NK-92 treated with Interleukin-12 subunit alpha and Interleukin-12 subunit beta, amount 100 ng/mL, for 24 hours (cell line): ENCODE measurements at regions not wholly inside any gene's neighbourhood (a gene's known extent, or its start where the extent isn't known, plus 50 kb on each side); places are given as distances from the start of the nearest gene placed in this dataset.
A peak's percentile ranks its signal among the peaks of the same experiment; 100 is the strongest.
"Not testable (repeated sequence)": the region's sequence is repeated elsewhere in the genome, so short reads cannot be mapped to it uniquely, and the experiment has no call there.

Experiments
- DNase-seq: peaks from one replicate; lab custom pipeline; 2025; lab: John Stamatoyannopoulos, UW

GRCh38 chr2:49804111-49804510 is 649.8 kb upstream of the FSHR start:
- no peak for DNase-seq

- no peak for DNase-seq
These were observed 647.7 kb upstream of the FSHR start for GRCh38 chr2:49801898-49802450.

DNA sequence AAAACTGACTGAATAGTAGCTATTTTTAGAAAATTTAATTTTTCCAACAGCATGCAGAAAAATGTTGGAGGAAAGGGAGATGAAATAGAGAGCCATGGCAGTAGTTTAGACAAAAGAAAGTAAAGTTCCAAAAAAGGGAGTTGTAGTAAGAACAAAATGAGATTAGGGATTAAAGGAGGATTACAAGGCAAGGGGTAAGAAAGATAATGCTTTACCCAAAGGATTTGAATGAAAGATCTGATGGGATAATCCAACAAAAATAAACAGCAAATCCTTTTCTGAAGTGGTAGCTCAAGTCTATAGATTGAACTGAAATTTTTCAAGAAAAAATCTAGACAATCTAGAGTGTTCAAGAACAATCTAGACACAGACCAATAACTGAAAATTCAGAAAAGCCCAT is 644.3 kb upstream of the FSHR start:
- DNase-seq: no peak

DNA sequence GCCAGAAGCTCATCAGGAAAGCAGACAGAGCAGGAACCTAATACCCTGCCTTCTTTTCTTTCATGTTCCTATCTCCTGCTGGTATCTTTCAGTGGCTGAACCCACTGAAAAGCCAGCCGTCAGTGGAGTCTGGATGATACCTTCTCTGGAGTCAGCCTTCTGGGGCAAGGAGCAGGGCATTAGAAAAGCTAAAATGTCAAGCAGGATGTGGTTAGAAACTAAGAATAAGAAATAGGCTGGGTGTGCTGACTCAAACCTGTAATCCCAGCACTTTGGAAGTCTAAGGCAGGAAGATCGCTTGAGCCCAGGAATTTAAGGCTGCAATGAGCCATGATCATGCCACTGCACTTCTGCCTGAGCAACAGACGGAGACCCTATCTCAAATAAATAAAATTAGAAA is 642.0 kb upstream of the FSHR start:
- no peak for DNase-seq

DNA sequence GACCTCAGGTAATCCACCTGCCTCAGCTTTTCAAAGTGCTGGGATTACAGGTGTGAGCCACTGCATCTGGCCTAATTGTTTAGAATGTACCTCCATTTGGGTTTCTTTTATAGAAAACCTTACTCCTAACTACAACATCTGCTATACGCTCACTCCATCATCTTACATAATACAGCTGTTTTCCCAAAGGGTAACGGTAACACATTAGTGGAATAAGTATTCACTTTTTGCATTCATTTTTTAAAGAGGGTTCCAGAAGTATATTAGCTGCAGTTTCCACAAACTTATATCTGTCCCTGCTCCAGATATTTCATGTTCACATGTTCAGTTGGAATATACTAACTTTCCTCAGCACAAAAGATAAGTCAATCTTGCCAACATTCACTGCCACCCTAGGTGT is 640.1 kb upstream of the FSHR start:
- no peak for DNase-seq

- no peak for DNase-seq
These were observed 634.0 kb upstream of the FSHR start for GRCh38 chr2:49788300-49788699.

- no peak for DNase-seq
These were observed 626.6 kb upstream of the FSHR start for GRCh38 chr2:49780949-49781348.

- no peak for DNase-seq
These were observed 618.1 kb upstream of the FSHR start for GRCh38 chr2:49772299-49772970.

DNA sequence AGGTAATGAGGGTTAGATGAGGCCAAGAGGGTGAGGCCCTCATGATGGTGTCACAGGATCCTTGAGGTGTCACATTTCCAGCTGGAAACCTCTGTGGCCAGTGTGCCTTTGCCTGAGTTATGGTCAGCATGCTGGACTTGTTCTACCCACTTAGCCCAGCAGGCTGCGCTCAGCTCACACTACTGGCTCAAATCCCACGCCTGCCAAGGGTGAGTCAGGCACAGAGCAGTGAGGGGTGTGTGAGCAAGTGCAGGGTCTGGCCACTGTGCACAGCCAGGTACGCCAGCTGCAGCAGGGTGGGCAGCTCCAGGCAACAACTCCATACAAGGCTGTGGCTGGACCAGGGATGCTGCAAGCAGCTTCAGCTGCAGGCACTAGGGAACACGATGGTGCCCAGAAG is 616.6 kb upstream of the FSHR start:
- peak; percentile 3 for DNase-seq

- DNase-seq: no peak
These were observed 613.0 kb upstream of the FSHR start for GRCh38 chr2:49767316-49767715.

DNA sequence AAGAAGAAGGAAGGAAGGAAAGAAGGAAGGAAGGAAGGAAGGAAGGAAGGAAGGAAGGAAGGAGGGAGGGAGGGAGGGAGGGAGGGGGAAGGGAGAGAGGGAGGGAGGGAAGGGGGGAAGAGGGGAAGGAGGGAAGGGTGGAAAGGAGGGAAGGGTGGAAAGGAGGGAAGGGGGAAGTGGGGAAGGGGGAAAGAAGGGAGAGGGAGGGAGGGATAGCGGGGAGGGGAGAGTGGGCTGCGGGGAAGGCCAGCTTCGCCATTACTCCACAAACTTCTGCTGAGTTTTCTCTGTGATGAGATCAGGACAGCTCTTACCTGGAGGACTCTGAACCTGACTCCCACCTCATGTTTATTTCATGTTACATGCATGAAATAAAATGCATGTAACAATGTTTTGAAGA is 601.5 kb upstream of the FSHR start:
- DNase-seq: no peak

DNA sequence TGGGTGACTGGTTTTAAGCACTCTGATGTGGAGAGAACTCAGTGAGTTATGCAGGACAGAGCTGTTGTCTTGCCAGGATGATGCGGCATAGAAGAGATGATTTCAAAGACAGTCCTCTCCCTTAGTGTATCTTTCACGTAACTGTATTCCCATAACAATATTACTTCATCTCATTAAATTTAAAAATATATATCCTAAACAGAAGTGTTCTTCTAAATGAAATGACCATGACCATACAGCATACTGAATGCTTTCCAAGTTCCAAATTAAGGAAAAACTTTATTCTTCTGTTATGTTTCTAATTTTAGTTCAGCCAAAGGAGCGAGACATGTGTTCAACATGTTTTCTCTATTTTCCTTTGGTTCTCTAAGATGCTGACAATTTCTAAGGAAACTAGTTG is 600.1 kb upstream of the FSHR start:
- no peak for DNase-seq

DNA sequence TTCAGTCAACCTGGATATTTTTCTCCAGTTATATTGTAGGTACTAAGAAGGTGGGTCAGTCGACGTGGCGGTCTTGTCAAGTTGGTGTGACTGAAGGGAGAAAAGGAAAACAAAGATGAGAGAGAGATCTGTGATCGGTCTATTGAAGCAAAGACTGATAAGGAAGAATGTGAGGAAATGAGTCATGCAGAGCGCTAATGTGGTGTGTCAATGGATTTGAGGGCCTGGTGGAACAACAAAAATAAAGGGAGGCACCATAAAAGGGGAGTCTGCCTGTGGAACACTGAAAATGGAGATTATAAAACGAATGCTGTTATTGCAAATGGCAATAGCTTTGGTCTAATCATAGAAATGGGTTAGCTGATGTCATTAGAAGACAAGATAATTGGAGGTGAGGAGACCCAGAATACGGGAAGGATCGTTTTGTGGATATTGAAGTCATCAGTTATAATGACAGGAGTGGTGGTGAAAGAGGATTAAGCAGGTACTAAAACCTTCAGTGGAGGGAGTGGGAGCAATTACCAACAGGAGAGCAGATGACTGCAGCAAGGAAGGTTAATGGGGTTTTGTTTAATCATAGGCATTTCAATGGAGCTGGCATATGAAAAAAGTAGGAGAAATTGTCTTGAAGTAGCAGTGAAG is 599.1 kb upstream of the FSHR start:
- DNase-seq: no peak

DNA sequence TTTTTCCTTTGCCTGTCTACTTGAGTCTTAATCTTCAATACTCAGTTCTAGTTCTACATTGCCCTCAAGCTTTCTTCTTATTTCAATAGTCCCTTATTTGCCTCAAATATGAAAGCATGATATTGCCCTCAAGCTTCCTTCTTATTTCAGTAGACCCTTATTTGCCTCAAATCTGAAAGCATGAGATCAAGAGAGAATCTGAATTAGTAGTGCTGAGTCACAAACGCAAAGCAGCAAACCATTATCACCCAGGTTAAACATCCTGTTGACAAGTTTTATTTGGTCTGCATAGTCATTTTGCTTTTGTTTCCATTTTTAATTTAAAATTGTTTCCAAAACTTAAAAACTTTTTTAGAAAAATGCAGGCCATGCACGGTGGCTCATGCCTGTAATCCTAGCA is 583.3 kb upstream of the FSHR start:
- no peak for DNase-seq

GRCh38 chr2:49732924-49733323 is 578.6 kb upstream of the FSHR start:
- DNase-seq: not testable (repeated sequence)

- no peak for DNase-seq
These were observed 564.9 kb upstream of the FSHR start for GRCh38 chr2:49719241-49719640.

DNA sequence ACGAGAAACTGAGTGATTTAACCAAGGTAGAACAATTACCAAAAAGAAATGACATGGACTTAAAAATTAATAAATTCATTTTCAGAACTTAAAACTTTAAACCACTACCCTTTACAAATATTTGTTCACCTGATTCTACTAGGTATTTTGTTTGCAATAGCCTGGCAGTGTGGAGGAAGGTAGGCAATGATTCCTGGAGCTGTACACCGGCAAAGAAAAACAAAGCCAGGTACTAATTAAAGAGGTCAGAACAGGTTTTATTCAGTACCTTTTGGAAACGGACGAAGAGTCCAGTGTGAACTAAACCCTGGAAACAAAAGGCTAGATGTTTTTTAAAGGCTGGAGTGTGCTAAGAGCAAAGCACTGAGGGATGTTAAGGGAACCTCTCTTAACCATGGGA is 561.3 kb upstream of the FSHR start:
- DNase-seq: no peak

DNA sequence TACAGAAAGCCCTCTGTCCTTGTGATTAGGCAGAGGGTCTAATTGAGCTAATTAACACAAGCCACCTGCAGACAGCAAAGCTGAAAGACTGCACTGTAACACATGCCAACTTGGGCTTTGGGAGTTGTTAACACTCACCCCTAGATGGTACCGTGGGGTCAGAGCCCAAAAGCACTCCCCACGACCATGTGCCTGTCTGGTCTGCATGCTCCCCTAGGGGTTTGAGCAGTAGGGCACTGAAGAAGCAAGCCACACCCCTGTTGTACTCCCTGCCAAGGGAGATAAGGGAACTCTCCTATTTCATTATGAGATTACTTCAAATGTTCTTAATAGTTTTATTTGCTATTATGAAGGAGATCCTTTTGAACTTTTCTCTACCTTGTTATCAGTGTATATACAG is 560.1 kb upstream of the FSHR start:
- DNase-seq: no peak

DNA sequence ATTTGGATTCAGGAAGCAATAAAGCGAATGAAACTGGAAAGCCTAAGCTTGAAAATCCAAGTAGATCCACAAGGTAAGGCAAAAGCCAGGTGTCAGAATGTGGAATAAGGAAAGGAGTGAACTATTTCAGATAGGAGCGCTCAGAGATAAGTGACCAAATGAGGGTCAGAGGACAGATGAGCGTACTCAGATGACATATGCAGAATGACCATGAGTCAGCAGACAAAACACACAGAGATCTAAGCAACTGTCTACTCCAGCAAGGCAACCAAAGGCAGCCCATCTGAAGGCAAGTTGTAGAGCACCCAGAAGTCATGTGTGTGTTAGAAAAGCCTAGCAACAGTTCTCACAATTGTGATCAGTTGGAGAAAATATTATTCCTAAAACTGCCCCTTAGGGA is 548.4 kb upstream of the FSHR start:
- no peak for DNase-seq

DNA sequence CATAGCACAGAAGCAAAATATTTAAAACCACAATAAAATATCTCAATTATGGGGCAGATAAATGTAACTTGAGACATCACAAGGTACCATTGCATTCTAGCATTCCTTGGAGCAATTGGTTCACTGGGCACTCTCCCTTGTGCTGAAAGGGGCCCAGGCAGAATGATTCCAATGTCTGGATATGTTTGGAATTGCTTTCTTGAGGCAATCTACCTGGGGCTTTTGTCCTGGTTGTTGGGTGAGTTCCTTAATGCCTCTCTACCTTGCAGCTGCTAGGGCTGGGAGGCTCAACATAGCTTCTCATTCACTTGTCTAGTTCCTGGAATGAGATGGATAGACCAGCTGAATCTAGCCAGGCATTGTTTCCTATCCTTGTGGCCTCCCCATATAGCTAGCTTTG is 539.6 kb upstream of the FSHR start:
- no peak for DNase-seq

DNA sequence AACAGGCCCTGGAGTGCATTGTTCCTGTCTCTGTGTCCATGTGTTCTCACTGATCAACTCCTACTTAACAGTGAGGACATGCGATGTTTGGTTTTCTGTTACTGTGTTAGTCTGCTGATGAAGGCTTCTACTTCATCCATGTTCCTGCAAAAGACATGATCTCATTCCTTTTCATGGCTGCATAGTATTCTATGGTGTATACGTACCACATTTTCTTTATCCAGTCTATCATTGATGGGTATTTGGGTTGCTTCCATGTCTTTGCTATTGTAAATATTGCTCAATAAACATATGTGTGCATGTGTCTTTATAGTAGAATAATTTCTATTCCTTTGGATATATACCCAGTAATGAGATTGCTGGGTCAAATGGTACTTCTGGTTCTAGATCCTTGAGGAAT is 537.7 kb upstream of the FSHR start:
- DNase-seq: not testable (repeated sequence)

DNA sequence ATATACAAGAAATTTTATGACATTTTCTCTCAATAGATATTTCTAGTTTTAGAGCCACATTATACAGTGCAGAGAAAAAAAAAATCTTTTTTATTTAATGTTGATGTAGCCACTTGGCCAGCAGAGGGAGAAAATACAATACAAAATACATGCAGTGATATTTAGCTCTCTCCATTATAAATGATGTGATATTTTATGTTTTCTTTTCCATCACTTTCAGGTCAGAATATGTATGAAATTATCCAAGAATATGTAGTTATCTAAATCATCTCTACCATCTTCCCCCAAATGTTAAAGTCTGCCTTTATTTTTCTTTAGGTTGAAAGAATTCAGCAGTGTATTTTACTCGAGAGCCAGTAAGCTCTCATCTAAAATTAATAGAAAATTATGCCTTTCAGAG is 533.6 kb upstream of the FSHR start:
- no peak for DNase-seq

GRCh38 chr2:49686897-49687442 is 532.7 kb upstream of the FSHR start:
- no peak for DNase-seq

GRCh38 chr2:49686291-49686690 is 532.0 kb upstream of the FSHR start:
- no peak for DNase-seq
